ENCODE measurements at regions not wholly inside any gene's neighbourhood (a gene's known extent, or its start where the extent isn't known, plus 50 kb on each side); places are given as distances from the start of the nearest gene placed in this dataset.
"Not testable (repeated sequence)": the region's sequence is repeated elsewhere in the genome, so short reads cannot be mapped to it uniquely, and the experiment has no call there.

GRCh38 chr7:73954861-73955260 lies 73.1 kb upstream of the ELN start:
- Histone ChIP-seq H3K27ac (ENCODE audit: low read length) (no peak overlapping the region), H3K9me3 (replicated peaks; ENCODE audit: insufficient read depth, low read length) (no peaks in the 10 kb centered on the region; the same call in 1 of the 2 replicates), H3K9ac (ENCODE audit: low read length) (no peak overlapping the region), H2AFZ (ENCODE audit: low read length) (no peak overlapping the region), H3F3A (ENCODE audit: insufficient read depth, low read length) (no peaks in the 10 kb centered on the region), H3K79me2 (ENCODE audit: low read length) (no peaks in the 10 kb centered on the region), H4K20me1 (ENCODE audit: insufficient read depth, low read length) (no peaks in the 10 kb centered on the region), H3K4me1 (ENCODE audit: low read length) (no peaks in the 10 kb centered on the region), H3K4me2 (ENCODE audit: low read depth, low read length) (no peak overlapping the region), H3K27me3 (replicated peaks; ENCODE audit: insufficient read depth, low read length) (no peaks in the 10 kb centered on the region), H3K36me3 (replicated peaks; ENCODE audit: insufficient read depth, low read length) (no peaks in the 10 kb centered on the region), H3K4me3 (ENCODE audit: low read length) (no peak overlapping the region), H3K9me2 (replicated peaks; ENCODE audit: insufficient read depth, low read length) (no peaks in the 10 kb centered on the region)
- DNase-seq, result no peak
- TF ChIP-seq EZH2 (optimal IDR thresholded peaks at IDR 0.05; ENCODE audit: low read depth, low read length), result no peak
- TF ChIP-seq EZH2phosphoT487 (IDR thresholded peaks at IDR 0.05; ENCODE audit: low read length), result no peak
- no peak for TF ChIP-seq CTCF (IDR thresholded peaks at IDR 0.05; ENCODE audit: low read length)

GRCh38 chr7:73960548-73960947 lies 67.4 kb upstream of the ELN start:
- no peaks in the 10 kb centered on the region for H3F3A ChIP-seq (ENCODE audit: insufficient read depth, low read length)
- H3K4me3 ChIP-seq (ENCODE audit: low read length), result no peak overlapping the region
- no peaks in the 10 kb centered on the region for H3K36me3 ChIP-seq (replicated peaks; ENCODE audit: insufficient read depth, low read length)
- H4K20me1 ChIP-seq (ENCODE audit: insufficient read depth, low read length), result no peaks in the 10 kb centered on the region
- no peaks in the 10 kb centered on the region for H3K9me2 ChIP-seq (replicated peaks; ENCODE audit: insufficient read depth, low read length)
- no peaks in the 10 kb centered on the region for H3K4me1 ChIP-seq (ENCODE audit: low read length)
- TF ChIP-seq EZH2phosphoT487 (IDR thresholded peaks at IDR 0.05; ENCODE audit: low read length), result no peak
- H3K9me3 ChIP-seq (replicated peaks; ENCODE audit: insufficient read depth, low read length), result no peaks in the 10 kb centered on the region; the same call in 1 of the 2 replicates
- H3K27ac ChIP-seq (ENCODE audit: low read length), result no peak overlapping the region
- no peak overlapping the region for H3K4me2 ChIP-seq (ENCODE audit: low read depth, low read length)
- H2AFZ ChIP-seq (ENCODE audit: low read length), result no peak overlapping the region
- no peaks in the 10 kb centered on the region for H3K79me2 ChIP-seq (ENCODE audit: low read length)
- DNase-seq, result no peak
- H3K9ac ChIP-seq (ENCODE audit: low read length), result no peak overlapping the region
- H3K27me3 ChIP-seq (replicated peaks; ENCODE audit: insufficient read depth, low read length), result no peaks in the 10 kb centered on the region

- not testable (repeated sequence) for H4K20me1 ChIP-seq (ENCODE audit: insufficient read depth, low read length); H3K9me3 ChIP-seq (replicated peaks; ENCODE audit: insufficient read depth, low read length); H3K27ac ChIP-seq (ENCODE audit: low read length); DNase-seq; H3K4me2 ChIP-seq (ENCODE audit: low read depth, low read length); H3K79me2 ChIP-seq (ENCODE audit: low read length); H3K4me3 ChIP-seq (ENCODE audit: low read length); H3K27me3 ChIP-seq (replicated peaks; ENCODE audit: insufficient read depth, low read length); H3F3A ChIP-seq (ENCODE audit: insufficient read depth, low read length); H2AFZ ChIP-seq (ENCODE audit: low read length); H3K4me1 ChIP-seq (ENCODE audit: low read length); H3K9ac ChIP-seq (ENCODE audit: low read length); H3K36me3 ChIP-seq (replicated peaks; ENCODE audit: insufficient read depth, low read length); H3K9me2 ChIP-seq (replicated peaks; ENCODE audit: insufficient read depth, low read length)
Observed at GRCh38 chr7:73961991-73962390, 66.0 kb upstream of the ELN start.

- no peaks in the 10 kb centered on the region for H3K27me3 ChIP-seq (replicated peaks; ENCODE audit: insufficient read depth, low read length)
- H3K27ac ChIP-seq (ENCODE audit: low read length), result no peak overlapping the region
- no peaks in the 10 kb centered on the region; the same call in 1 of the 2 replicates for H3K9me3 ChIP-seq (replicated peaks; ENCODE audit: insufficient read depth, low read length)
Observed at GRCh38 chr7:73963252-73963822, 64.6 kb upstream of the ELN start.

More at GRCh38 chr7:73963252-73963822, 64.6 kb upstream of the ELN start:
- Histone ChIP-seq H3K79me2 (ENCODE audit: low read length) (no peaks in the 10 kb centered on the region), H3F3A (ENCODE audit: insufficient read depth, low read length) (no peaks in the 10 kb centered on the region), H3K36me3 (replicated peaks; ENCODE audit: insufficient read depth, low read length) (no peaks in the 10 kb centered on the region), H3K4me1 (ENCODE audit: low read length) (no peaks in the 10 kb centered on the region), H3K4me3 (ENCODE audit: low read length) (no peak overlapping the region), H3K9me2 (replicated peaks; ENCODE audit: insufficient read depth, low read length) (no peaks in the 10 kb centered on the region), H2AFZ (ENCODE audit: low read length) (no peak overlapping the region), H3K9ac (ENCODE audit: low read length) (no peak overlapping the region), H4K20me1 (ENCODE audit: insufficient read depth, low read length) (no peaks in the 10 kb centered on the region), H3K4me2 (ENCODE audit: low read depth, low read length) (no peak overlapping the region)
- DNase-seq, result no peak
- TF ChIP-seq CTCF (IDR thresholded peaks at IDR 0.05; ENCODE audit: low read length) (no peak), EZH2 (optimal IDR thresholded peaks at IDR 0.05; ENCODE audit: low read depth, low read length) (no peak), EZH2phosphoT487 (IDR thresholded peaks at IDR 0.05; ENCODE audit: low read length) (no peak)

Measured in MM.1S (cell line).